Sciatic nerve (tissue), 2 donors: ENCODE measurements at regions not wholly inside any gene's neighbourhood (a gene's known extent, or its start where the extent isn't known, plus 50 kb on each side); places are given as distances from the start of the nearest gene placed in this dataset.
"Not testable (repeated sequence)": the region's sequence is repeated elsewhere in the genome, so short reads cannot be mapped to it uniquely, and the experiment has no call there.

Experiments used
- ATAC-seq: fragments of 200-7000 bp; cut with Tn5 transposase; one replicate; pipeline ENCODE4 v1.9.1; 2020; ENCODE audit warnings: mild to moderate bottlenecking, moderate library complexity
- DNase-seq: peaks from one replicate; pipeline ENCODE4 v3.0.0-alpha.2; 2020; ENCODE audit warnings: low spot score
- intact Hi-C: fragments of 100-400 bp; cut with DNase I; formaldehyde crosslinking; loops from one replicate; pipeline ENCODE4 v1.14.2; 2022
- donor health status: DM: no; HTN: no; CAD: no.
- donor health status: DM: no; HTN: no; CAD: no.

GRCh38 chr6:94727710-94728109 lies 849.6 kb upstream of the MANEA start:
- DNase-seq (no peak), ATAC-seq (no peak)
- intact Hi-C loops, result no loop called here

- intact Hi-C loops, result no loop called here
- ATAC-seq (no peak), DNase-seq (no peak)
Measured at GRCh38 chr6:94721459-94721858, 855.9 kb upstream of the MANEA start.

GRCh38 chr6:94713446-94713845 lies 863.9 kb upstream of the MANEA start:
- ATAC-seq (no peak), DNase-seq (no peak)
- intact Hi-C loops, result no loop called here

- ATAC-seq (no peak), DNase-seq (no peak)
- intact Hi-C loops, result no loop called here
Measured at GRCh38 chr6:94698773-94699172, 878.6 kb upstream of the MANEA start.

GRCh38 chr6:94687255-94687654 lies 890.1 kb upstream of the MANEA start:
- intact Hi-C loops, DNase-seq, ATAC-seq: not testable (repeated sequence)

GRCh38 chr6:94683409-94683808 lies 893.9 kb upstream of the MANEA start:
- no peak for ATAC-seq
- intact Hi-C loops, result no loop called here
- DNase-seq, result no peak

- DNase-seq (no peak), ATAC-seq (no peak)
- intact Hi-C loops, result no loop called here
Measured at GRCh38 chr6:94680669-94681212, 896.6 kb upstream of the MANEA start.

- ATAC-seq (no peak), DNase-seq (no peak)
- intact Hi-C loops, result no loop called here
Measured at GRCh38 chr6:94673251-94673650, 904.1 kb upstream of the MANEA start.

GRCh38 chr6:94670017-94670416 lies 907.3 kb upstream of the MANEA start:
- ATAC-seq (no peak), DNase-seq (no peak)
- intact Hi-C loops, result no loop called here

- DNase-seq (no peak), ATAC-seq (no peak)
- intact Hi-C loops, result no loop called here
Measured at GRCh38 chr6:94668876-94669275, 908.5 kb upstream of the MANEA start.

GRCh38 chr6:94658929-94659328 lies 918.4 kb upstream of the MANEA start:
- ATAC-seq (no peak), DNase-seq (no peak)
- intact Hi-C loops, result no loop called here

GRCh38 chr6:94651239-94651638 lies 926.1 kb upstream of the MANEA start:
- intact Hi-C loops, result no loop called here
- no peak for DNase-seq
- no peak for ATAC-seq

- DNase-seq (no peak), ATAC-seq (no peak)
- intact Hi-C loops, result no loop called here
Measured at GRCh38 chr6:94645191-94645590, 932.1 kb upstream of the MANEA start.

GRCh38 chr6:94639564-94639963 lies 937.8 kb upstream of the MANEA start:
- no peak for ATAC-seq
- intact Hi-C loops, result no loop called here
- no peak for DNase-seq

GRCh38 chr6:94636780-94637385 lies 940.5 kb upstream of the MANEA start:
- ATAC-seq (no peak), DNase-seq (no peak)
- intact Hi-C loops, result no loop called here

GRCh38 chr6:94623586-94623985 lies 953.7 kb upstream of the MANEA start:
- intact Hi-C loops, result no loop called here
- no peak for ATAC-seq
- no peak for DNase-seq

- no peak for ATAC-seq
Measured at GRCh38 chr6:94622783-94623182, 954.6 kb upstream of the MANEA start.

GRCh38 chr6:94600636-94601035 lies 976.7 kb upstream of the MANEA start:
- DNase-seq, result no peak
- ATAC-seq, result no peak
- intact Hi-C loops, result no loop called here

More at GRCh38 chr6:94622783-94623182, 954.6 kb upstream of the MANEA start:
- intact Hi-C loops, result no loop called here
- no peak for DNase-seq

GRCh38 chr6:94597487-94597886 lies 979.8 kb upstream of the MANEA start:
- intact Hi-C loops, result no loop called here

GRCh38 chr6:94590416-94590815 lies 986.9 kb upstream of the MANEA start:
- ATAC-seq (no peak), DNase-seq (no peak)
- intact Hi-C loops, result no loop called here

More at GRCh38 chr6:94597487-94597886, 979.8 kb upstream of the MANEA start:
- no peak for ATAC-seq
- no peak for DNase-seq

GRCh38 chr6:94588301-94588700 lies 989.0 kb upstream of the MANEA start:
- no peak for DNase-seq
- ATAC-seq, result no peak
- intact Hi-C loops, result no loop called here
